Tibial nerve (tissue), 4 donors: ENCODE measurements at regions not wholly inside any gene's neighbourhood (a gene's known extent, or its start where the extent isn't known, plus 50 kb on each side); places are given as distances from the start of the nearest gene placed in this dataset.

Experiments used
- EP300 ChIP-seq, 2 donors: sonication (generic); formaldehyde crosslinking; IDR thresholded peaks; one replicate each; pipeline ENCODE4 v1.6.1; 2017; ENCODE audit warnings: antibody characterized with exemption in 2 of 2, mild to moderate bottlenecking in 1 of 2
- POLR2A ChIP-seq, 2 donors: fragments of 450-650 bp; IDR thresholded peaks; one replicate each; pipeline ENCODE4 v1.6.1; 2017; ENCODE audit warnings: antibody characterized with exemption in 2 of 2, mild to moderate bottlenecking in 2 of 2, moderate library complexity in 2 of 2
- TF ChIP-seq, protein P1 (sequence below), 5 experiments: fragments of 200-600 bp in 3 of 5; fragments of 450-650 bp in 2 of 5; sonication (generic) in 3 of 5; IDR thresholded peaks; one replicate each; pipeline ENCODE4 v1.5.1; 2016 to 2019; ENCODE audit warnings: antibody characterized with exemption in 5 of 5, mild to moderate bottlenecking in 3 of 5, moderate library complexity in 2 of 5

DNA sequence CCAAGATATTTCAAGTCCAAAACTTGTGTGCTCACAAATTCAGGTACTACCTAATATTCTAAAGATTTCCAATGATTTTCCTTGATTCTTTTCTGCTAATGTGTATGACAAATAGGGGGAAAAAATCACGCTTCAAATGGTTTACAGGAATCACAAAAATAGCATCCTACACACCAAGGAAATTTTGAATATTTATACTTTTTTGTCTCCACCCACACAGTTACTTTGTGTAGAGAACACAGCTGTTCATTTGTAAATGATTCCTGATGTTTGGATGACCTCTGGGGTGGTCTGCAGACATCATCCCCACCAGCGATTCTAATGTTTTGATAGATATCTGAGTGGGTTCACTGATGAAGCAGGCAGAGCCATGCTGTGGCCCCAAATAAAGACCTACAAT is 260.6 kb upstream of the NCKAP5 start:
- TF ChIP-seq, protein P1, sequence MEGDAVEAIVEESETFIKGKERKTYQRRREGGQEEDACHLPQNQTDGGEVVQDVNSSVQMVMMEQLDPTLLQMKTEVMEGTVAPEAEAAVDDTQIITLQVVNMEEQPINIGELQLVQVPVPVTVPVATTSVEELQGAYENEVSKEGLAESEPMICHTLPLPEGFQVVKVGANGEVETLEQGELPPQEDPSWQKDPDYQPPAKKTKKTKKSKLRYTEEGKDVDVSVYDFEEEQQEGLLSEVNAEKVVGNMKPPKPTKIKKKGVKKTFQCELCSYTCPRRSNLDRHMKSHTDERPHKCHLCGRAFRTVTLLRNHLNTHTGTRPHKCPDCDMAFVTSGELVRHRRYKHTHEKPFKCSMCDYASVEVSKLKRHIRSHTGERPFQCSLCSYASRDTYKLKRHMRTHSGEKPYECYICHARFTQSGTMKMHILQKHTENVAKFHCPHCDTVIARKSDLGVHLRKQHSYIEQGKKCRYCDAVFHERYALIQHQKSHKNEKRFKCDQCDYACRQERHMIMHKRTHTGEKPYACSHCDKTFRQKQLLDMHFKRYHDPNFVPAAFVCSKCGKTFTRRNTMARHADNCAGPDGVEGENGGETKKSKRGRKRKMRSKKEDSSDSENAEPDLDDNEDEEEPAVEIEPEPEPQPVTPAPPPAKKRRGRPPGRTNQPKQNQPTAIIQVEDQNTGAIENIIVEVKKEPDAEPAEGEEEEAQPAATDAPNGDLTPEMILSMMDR (IDR thresholded peaks at IDR 0.05): no peak
- TF ChIP-seq POLR2A (IDR thresholded peaks at IDR 0.05) (no peak), EP300 (IDR thresholded peaks at IDR 0.05) (no peak)
